ENCODE measurements at regions not wholly inside any gene's neighbourhood (a gene's known extent, or its start where the extent isn't known, plus 50 kb on each side); places are given as distances from the start of the nearest gene placed in this dataset.

- Histone ChIP-seq H3K4me3 (no peak overlapping the region), H3K36me3 (ENCODE audit: low read depth) (no peaks in the 10 kb centered on the region), H3K4me1 (ENCODE audit: low read depth) (no peaks in the 10 kb centered on the region), H3K9me3 (no peaks in the 10 kb centered on the region)
- DNase-seq (no peak), ATAC-seq (no peak)
- no peak for TF ChIP-seq CTCF (IDR thresholded peaks at IDR 0.05)
- intact Hi-C loops (cut with DNase I, micrococcal nuclease): no loop called here
Measured at GRCh38 chr6:25058441-25058840, 122.7 kb upstream of the RIPOR2 start.

- no peak for ATAC-seq
- intact Hi-C loops (cut with DNase I, micrococcal nuclease): no loop called here
- H3K9me3 ChIP-seq: no peaks in the 10 kb centered on the region
Measured at GRCh38 chr6:25058941-25059340, 123.2 kb upstream of the RIPOR2 start.

GRCh38 chr6:25060522-25060921, 124.8 kb upstream of the RIPOR2 start:
- no peak for ATAC-seq
- DNase-seq: no peak
- TF ChIP-seq CTCF (IDR thresholded peaks at IDR 0.05): no peak
- intact Hi-C loops (cut with DNase I, micrococcal nuclease): no loop called here
- Histone ChIP-seq H3K4me1 (ENCODE audit: low read depth) (no peaks in the 10 kb centered on the region), H3K36me3 (ENCODE audit: low read depth) (no peaks in the 10 kb centered on the region), H3K4me3 (no peak overlapping the region), H3K9me3 (no peaks in the 10 kb centered on the region)

More at GRCh38 chr6:25058941-25059340, 123.2 kb upstream of the RIPOR2 start:
- TF ChIP-seq CTCF (IDR thresholded peaks at IDR 0.05): no peak
- DNase-seq: no peak
- H3K4me3 ChIP-seq: no peak overlapping the region
- H3K36me3 ChIP-seq (ENCODE audit: low read depth): no peaks in the 10 kb centered on the region
- H3K4me1 ChIP-seq (ENCODE audit: low read depth): no peaks in the 10 kb centered on the region

- no peaks in the 10 kb centered on the region for H3K9me3 ChIP-seq
- ATAC-seq (no peak), DNase-seq (no peak)
- no peaks in the 10 kb centered on the region for H3K36me3 ChIP-seq (ENCODE audit: low read depth)
- H3K4me1 ChIP-seq (ENCODE audit: low read depth): no peaks in the 10 kb centered on the region
- TF ChIP-seq CTCF (IDR thresholded peaks at IDR 0.05): no peak
- intact Hi-C loops (cut with DNase I, micrococcal nuclease): no loop called here
- no peak overlapping the region for H3K4me3 ChIP-seq
Measured at GRCh38 chr6:25061289-25061936, 125.7 kb upstream of the RIPOR2 start.

- intact Hi-C loops (cut with DNase I, micrococcal nuclease): no loop called here
Measured at GRCh38 chr6:25062070-25062811, 126.5 kb upstream of the RIPOR2 start.

More at GRCh38 chr6:25062070-25062811, 126.5 kb upstream of the RIPOR2 start:
- DNase-seq: no peak
- Histone ChIP-seq H3K4me3 (no peak overlapping the region), H3K36me3 (ENCODE audit: low read depth) (no peaks in the 10 kb centered on the region), H3K9me3 (no peaks in the 10 kb centered on the region), H3K4me1 (ENCODE audit: low read depth) (no peaks in the 10 kb centered on the region)
- TF ChIP-seq CTCF (IDR thresholded peaks at IDR 0.05): no peak
- no peak for ATAC-seq

Measured in mucosa of descending colon (tissue), 3 donors.